IgD-negative memory B cell (primary cell): ENCODE measurements at regions not wholly inside any gene's neighbourhood (a gene's known extent, or its start where the extent isn't known, plus 50 kb on each side); places are given as distances from the start of the nearest gene placed in this dataset.
"Not testable (repeated sequence)": the region's sequence is repeated elsewhere in the genome, so short reads cannot be mapped to it uniquely, and the experiment has no call there.

Experiments used
- H3K27ac Mint-ChIP-seq, 3 donors: one replicate each; pipeline ENCODE4 v1.8.0; 2020 to 2022; ENCODE audit warnings: mild to moderate bottlenecking in 3 of 3, mixed read lengths in 3 of 3, moderate library complexity in 1 of 3
- H3K27me3 Mint-ChIP-seq: one replicate; pipeline ENCODE4 v1.8.0; 2021; ENCODE audit warnings: mixed read lengths
- H3K36me3 Mint-ChIP-seq: one replicate; pipeline ENCODE4 v1.8.0; 2020; ENCODE audit warnings: mild to moderate bottlenecking, mixed read lengths
- H3K4me1 Mint-ChIP-seq, 3 donors: one replicate each; pipeline ENCODE4 v1.8.0; 2020 to 2022; ENCODE audit warnings: mixed read lengths in 3 of 3, mild to moderate bottlenecking in 1 of 3
- H3K4me3 Mint-ChIP-seq, 4 donors: one replicate each; pipeline ENCODE4 v1.8.0; 2020 to 2022; ENCODE audit warnings: mild to moderate bottlenecking in 4 of 4, mixed read lengths in 4 of 4, moderate library complexity in 3 of 4
- H3K9me3 Mint-ChIP-seq, 3 donors: one replicate each; pipeline ENCODE4 v1.8.0; 2020 to 2021; ENCODE audit warnings: mixed read lengths in 3 of 3, mild to moderate bottlenecking in 1 of 3

GRCh38 chr5:72586788-72587530, 79.7 kb upstream of the ZNF366 start:
- H3K9me3 Mint-ChIP-seq, result peaks cover 0 to 6% (median 0%) of the 10 kb centered on the region in 3 donors
- peaks cover 0 to 2% (median 0%) of the 10 kb centered on the region in 3 donors for H3K4me1 Mint-ChIP-seq
- no peak overlapping the region for H3K27ac Mint-ChIP-seq

GRCh38 chr5:72584466-72584865, 77.3 kb upstream of the ZNF366 start:
- Mint-ChIP-seq H3K36me3 (peaks cover 2% of the 10 kb centered on the region), H3K4me3 (no peak overlapping the region), H3K27me3 (peaks cover 7% of the 10 kb centered on the region), H3K4me1 (peaks cover 0 to 2% (median 0%) of the 10 kb centered on the region in 3 donors), H3K9me3 (peaks cover 0 to 6% (median under 1%) of the 10 kb centered on the region in 3 donors), H3K27ac (no peak overlapping the region)

More at GRCh38 chr5:72586788-72587530, 79.7 kb upstream of the ZNF366 start:
- H3K36me3 Mint-ChIP-seq, result peaks cover 2% of the 10 kb centered on the region
- peaks cover 7% of the 10 kb centered on the region for H3K27me3 Mint-ChIP-seq
- no peak overlapping the region for H3K4me3 Mint-ChIP-seq

GRCh38 chr5:72579290-72579689, 72.1 kb upstream of the ZNF366 start:
- not testable (repeated sequence) for H3K4me3 Mint-ChIP-seq, H3K4me1 Mint-ChIP-seq, H3K36me3 Mint-ChIP-seq, H3K27ac Mint-ChIP-seq
- peaks cover 0 to 11% (median 2%) of the 10 kb centered on the region in 3 donors for H3K9me3 Mint-ChIP-seq
- peaks cover 10% of the 10 kb centered on the region for H3K27me3 Mint-ChIP-seq

GRCh38 chr5:72572236-72572765, 65.1 kb upstream of the ZNF366 start:
- Mint-ChIP-seq H3K9me3 (peaks cover 0 to 2% (median 0%) of the 10 kb centered on the region in 3 donors), H3K27ac (no peak overlapping the region), H3K4me1 (peaks cover 0 to 2% (median 0%) of the 10 kb centered on the region in 3 donors), H3K27me3 (peaks cover 23% of the 10 kb centered on the region), H3K4me3 (no peak overlapping the region), H3K36me3 (peaks cover 2% of the 10 kb centered on the region)

GRCh38 chr5:72569408-72569944, 62.3 kb upstream of the ZNF366 start:
- Mint-ChIP-seq H3K27ac (no peak overlapping the region), H3K4me1 (no peaks in the 10 kb centered on the region), H3K27me3 (peaks cover 18% of the 10 kb centered on the region), H3K4me3 (no peak overlapping the region), H3K36me3 (peaks cover 2% of the 10 kb centered on the region), H3K9me3 (no peaks in the 10 kb centered on the region)

- H3K36me3 Mint-ChIP-seq, result peaks cover 2% of the 10 kb centered on the region
- peaks cover 0 to 2% (median 0%) of the 10 kb centered on the region in 3 donors for H3K9me3 Mint-ChIP-seq
- peaks cover 14% of the 10 kb centered on the region for H3K27me3 Mint-ChIP-seq
- H3K27ac Mint-ChIP-seq, result no peak overlapping the region
- no peak overlapping the region for H3K4me3 Mint-ChIP-seq
- H3K4me1 Mint-ChIP-seq, result no peaks in the 10 kb centered on the region
These were observed 59.5 kb upstream of the ZNF366 start for GRCh38 chr5:72566746-72567145.

- peaks cover 0 to 2% (median 0%) of the 10 kb centered on the region in 3 donors for H3K9me3 Mint-ChIP-seq
- peaks cover 18% of the 10 kb centered on the region for H3K27me3 Mint-ChIP-seq
- no peak overlapping the region for H3K27ac Mint-ChIP-seq
- H3K36me3 Mint-ChIP-seq, result peaks cover 2% of the 10 kb centered on the region
- no peak overlapping the region for H3K4me3 Mint-ChIP-seq
- no peaks in the 10 kb centered on the region for H3K4me1 Mint-ChIP-seq
These were observed 58.5 kb upstream of the ZNF366 start for GRCh38 chr5:72565513-72566289.

- H3K27me3 Mint-ChIP-seq, result peaks cover 9% of the 10 kb centered on the region
- no peaks in the 10 kb centered on the region for H3K4me1 Mint-ChIP-seq
- peaks cover 0 to 2% (median 0%) of the 10 kb centered on the region in 3 donors for H3K9me3 Mint-ChIP-seq
These were observed 55.5 kb upstream of the ZNF366 start for GRCh38 chr5:72562717-72563116.

GRCh38 chr5:72561148-72561972, 54.1 kb upstream of the ZNF366 start:
- no peak overlapping the region for H3K4me3 Mint-ChIP-seq
- no peaks in the 10 kb centered on the region for H3K36me3 Mint-ChIP-seq
- H3K27ac Mint-ChIP-seq, result no peak overlapping the region
- peaks cover 0 to 2% (median 0%) of the 10 kb centered on the region in 3 donors for H3K9me3 Mint-ChIP-seq
- H3K27me3 Mint-ChIP-seq, result peaks cover 9% of the 10 kb centered on the region
- peaks cover 4 to 8% (median 8%) of the 10 kb centered on the region in 3 donors for H3K4me1 Mint-ChIP-seq

More at GRCh38 chr5:72562717-72563116, 55.5 kb upstream of the ZNF366 start:
- H3K27ac Mint-ChIP-seq, result no peak overlapping the region
- no peaks in the 10 kb centered on the region for H3K36me3 Mint-ChIP-seq
- H3K4me3 Mint-ChIP-seq, result no peak overlapping the region

GRCh38 chr5:72559866-72560766, 52.9 kb upstream of the ZNF366 start:
- peaks cover 6% of the 10 kb centered on the region for H3K27me3 Mint-ChIP-seq

GRCh38 chr5:72558383-72558782, 51.2 kb upstream of the ZNF366 start:
- Mint-ChIP-seq H3K27ac (no peak overlapping the region), H3K27me3 (peaks cover 6% of the 10 kb centered on the region), H3K4me3 (no peak overlapping the region), H3K4me1 (peaks cover 7 to 11% (median 8%) of the 10 kb centered on the region in 3 donors), H3K9me3 (no peaks in the 10 kb centered on the region), H3K36me3 (no peaks in the 10 kb centered on the region)

More at GRCh38 chr5:72559866-72560766, 52.9 kb upstream of the ZNF366 start:
- Mint-ChIP-seq H3K36me3 (no peaks in the 10 kb centered on the region), H3K4me1 (peaks cover 7 to 11% (median 8%) of the 10 kb centered on the region in 3 donors), H3K9me3 (peaks cover 0 to 2% (median 0%) of the 10 kb centered on the region in 3 donors), H3K4me3 (no peak overlapping the region), H3K27ac (no peak overlapping the region)

GRCh38 chr5:72558046-72558336, 50.8 kb upstream of the ZNF366 start:
- Mint-ChIP-seq H3K27ac (no peak overlapping the region), H3K27me3 (peaks cover 6% of the 10 kb centered on the region), H3K4me1 (peaks cover 7 to 11% (median 8%) of the 10 kb centered on the region in 3 donors), H3K9me3 (no peaks in the 10 kb centered on the region), H3K4me3 (no peak overlapping the region), H3K36me3 (no peaks in the 10 kb centered on the region)

- Mint-ChIP-seq H3K4me1 (peaks cover 7 to 11% (median 8%) of the 10 kb centered on the region in 3 donors), H3K9me3 (no peaks in the 10 kb centered on the region), H3K27ac (no peak overlapping the region), H3K4me3 (peak overlapping the region; percentile 24 to 92 (median 75)), H3K36me3 (no peaks in the 10 kb centered on the region), H3K27me3 (peaks cover 7% of the 10 kb centered on the region)
These were observed 50.2 kb upstream of the ZNF366 start for GRCh38 chr5:72557167-72558045.
